Heart left ventricle (tissue), 13 donors: ENCODE measurements at regions not wholly inside any gene's neighbourhood (a gene's known extent, or its start where the extent isn't known, plus 50 kb on each side); places are given as distances from the start of the nearest gene placed in this dataset.

ENCODE experiments used
- POLR2A ChIP-seq, 2 donors: fragments of 450-650 bp; IDR thresholded peaks; one replicate each; pipeline ENCODE4 v1.6.1; 2017; ENCODE audit warnings: antibody characterized with exemption in 2 of 2, mild to moderate bottlenecking in 2 of 2, moderate library complexity in 2 of 2
- TF ChIP-seq, protein P1 (sequence below), 12 donors: fragments of 200-600 bp; sonication (generic) in 4 of 12; IDR thresholded peaks; one replicate each; pipeline versions ENCODE4 v1.5.0 to v1.8.0; 2018 to 2022; ENCODE audit warnings: antibody characterized with exemption in 12 of 12, mild to moderate bottlenecking in 5 of 12
- donor health status: ischemic (EF 13 %, LVEDD 7.1; RV severe dilation, severe dysfunction).
- donor health status: DM: no; HTN: yes; CAD: no.
- donor health status: DM: no; HTN: no; CAD: no.
- donor health status: ischemic (EF 25% LVEDD 6.9; RV normal size, moderate dysfunction).
- donor health status: ischemic (EF 25% LVEDD 5.7; RV mildly dilated, moderate dysfunction).
- donor health status: ischemic (EF 35%, LVEDD 5.7; RV mildly dilated, moderate dysfunction).
- donor health status: nonischemic (EF 11% LVEDD 7.7; RV severe dilation, severe dysfunction).
- donor health status: DM: yes; HTN: yes; CAD: no.
- donor health status: PGD.
- donor health status: ischemic (EF 29% LVEDD 5.4; RV normal size, mild dysfunction).
- donor health status: nonischemic (EF 23%, LVEDD 6.1; RV moderate dilation, normal function).

DNA sequence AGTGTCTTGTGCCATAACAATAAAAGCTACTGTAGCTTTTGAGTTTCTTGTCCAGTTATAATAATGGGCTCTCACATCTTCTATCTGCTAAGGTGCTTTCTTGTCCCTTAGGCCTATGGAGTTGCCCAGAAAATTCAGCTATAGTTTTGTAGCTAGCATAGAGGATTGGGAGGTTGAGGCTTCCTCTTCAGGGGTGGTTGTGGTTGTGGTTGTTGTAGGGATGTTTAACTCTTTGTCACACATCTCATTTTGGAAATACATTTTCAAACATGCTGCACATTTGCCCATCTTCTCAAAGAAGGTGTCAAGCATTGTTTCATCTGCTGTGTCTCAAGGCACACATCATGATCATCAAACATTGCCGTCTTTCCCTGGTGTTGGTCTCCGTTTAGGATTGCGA is 65.0 kb downstream of the ATXN3L start:
- TF ChIP-seq, protein P1, sequence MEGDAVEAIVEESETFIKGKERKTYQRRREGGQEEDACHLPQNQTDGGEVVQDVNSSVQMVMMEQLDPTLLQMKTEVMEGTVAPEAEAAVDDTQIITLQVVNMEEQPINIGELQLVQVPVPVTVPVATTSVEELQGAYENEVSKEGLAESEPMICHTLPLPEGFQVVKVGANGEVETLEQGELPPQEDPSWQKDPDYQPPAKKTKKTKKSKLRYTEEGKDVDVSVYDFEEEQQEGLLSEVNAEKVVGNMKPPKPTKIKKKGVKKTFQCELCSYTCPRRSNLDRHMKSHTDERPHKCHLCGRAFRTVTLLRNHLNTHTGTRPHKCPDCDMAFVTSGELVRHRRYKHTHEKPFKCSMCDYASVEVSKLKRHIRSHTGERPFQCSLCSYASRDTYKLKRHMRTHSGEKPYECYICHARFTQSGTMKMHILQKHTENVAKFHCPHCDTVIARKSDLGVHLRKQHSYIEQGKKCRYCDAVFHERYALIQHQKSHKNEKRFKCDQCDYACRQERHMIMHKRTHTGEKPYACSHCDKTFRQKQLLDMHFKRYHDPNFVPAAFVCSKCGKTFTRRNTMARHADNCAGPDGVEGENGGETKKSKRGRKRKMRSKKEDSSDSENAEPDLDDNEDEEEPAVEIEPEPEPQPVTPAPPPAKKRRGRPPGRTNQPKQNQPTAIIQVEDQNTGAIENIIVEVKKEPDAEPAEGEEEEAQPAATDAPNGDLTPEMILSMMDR (IDR thresholded peaks at IDR 0.05) = no peak
- TF ChIP-seq POLR2A (IDR thresholded peaks at IDR 0.05) = no peak
